ENCODE measurements at regions not wholly inside any gene's neighbourhood (a gene's known extent, or its start where the extent isn't known, plus 50 kb on each side); places are given as distances from the start of the nearest gene placed in this dataset.
"Not testable (repeated sequence)": the region's sequence is repeated elsewhere in the genome, so short reads cannot be mapped to it uniquely, and the experiment has no call there.

DNA sequence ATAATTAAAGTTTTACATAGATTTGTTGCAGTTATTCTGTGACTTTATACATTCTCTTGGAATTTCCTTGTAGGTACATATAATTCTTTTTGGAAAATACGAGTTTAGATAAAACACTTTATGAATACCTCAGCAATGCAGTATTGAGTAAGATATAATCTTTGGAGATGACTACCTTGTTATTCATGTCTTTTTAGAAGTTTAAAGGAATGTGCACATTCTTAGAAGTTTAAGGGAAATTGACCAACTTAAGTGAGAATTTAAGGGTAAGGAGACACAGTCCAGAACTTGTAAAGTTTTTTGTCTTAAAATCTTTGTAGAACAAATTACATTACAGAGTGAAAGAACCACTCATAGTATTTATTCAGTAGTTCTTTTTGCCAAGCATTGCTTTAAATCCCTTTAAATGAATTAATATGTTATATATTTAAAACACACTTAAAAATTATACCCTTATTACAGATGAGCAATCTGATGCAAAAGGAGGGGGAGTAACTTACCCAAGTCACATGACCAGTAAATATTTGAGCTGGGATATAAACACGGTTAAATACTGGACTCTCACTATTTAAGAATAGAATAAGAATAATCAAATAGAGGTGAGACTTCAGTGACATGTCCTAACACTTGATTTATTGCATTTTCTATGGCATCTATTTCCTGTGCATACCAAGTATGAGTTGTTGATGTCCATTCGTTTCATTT lies 139.5 kb upstream of the FERD3L start:
- DNase-seq (ENCODE audit: insufficient read length, low spot score) (no peak), FAIRE-seq (no peak)
- TF ChIP-seq, protein P1, sequence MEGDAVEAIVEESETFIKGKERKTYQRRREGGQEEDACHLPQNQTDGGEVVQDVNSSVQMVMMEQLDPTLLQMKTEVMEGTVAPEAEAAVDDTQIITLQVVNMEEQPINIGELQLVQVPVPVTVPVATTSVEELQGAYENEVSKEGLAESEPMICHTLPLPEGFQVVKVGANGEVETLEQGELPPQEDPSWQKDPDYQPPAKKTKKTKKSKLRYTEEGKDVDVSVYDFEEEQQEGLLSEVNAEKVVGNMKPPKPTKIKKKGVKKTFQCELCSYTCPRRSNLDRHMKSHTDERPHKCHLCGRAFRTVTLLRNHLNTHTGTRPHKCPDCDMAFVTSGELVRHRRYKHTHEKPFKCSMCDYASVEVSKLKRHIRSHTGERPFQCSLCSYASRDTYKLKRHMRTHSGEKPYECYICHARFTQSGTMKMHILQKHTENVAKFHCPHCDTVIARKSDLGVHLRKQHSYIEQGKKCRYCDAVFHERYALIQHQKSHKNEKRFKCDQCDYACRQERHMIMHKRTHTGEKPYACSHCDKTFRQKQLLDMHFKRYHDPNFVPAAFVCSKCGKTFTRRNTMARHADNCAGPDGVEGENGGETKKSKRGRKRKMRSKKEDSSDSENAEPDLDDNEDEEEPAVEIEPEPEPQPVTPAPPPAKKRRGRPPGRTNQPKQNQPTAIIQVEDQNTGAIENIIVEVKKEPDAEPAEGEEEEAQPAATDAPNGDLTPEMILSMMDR (IDR thresholded peaks at IDR 0.05; ENCODE audit: insufficient read depth, missing control alignments): no peak

DNA sequence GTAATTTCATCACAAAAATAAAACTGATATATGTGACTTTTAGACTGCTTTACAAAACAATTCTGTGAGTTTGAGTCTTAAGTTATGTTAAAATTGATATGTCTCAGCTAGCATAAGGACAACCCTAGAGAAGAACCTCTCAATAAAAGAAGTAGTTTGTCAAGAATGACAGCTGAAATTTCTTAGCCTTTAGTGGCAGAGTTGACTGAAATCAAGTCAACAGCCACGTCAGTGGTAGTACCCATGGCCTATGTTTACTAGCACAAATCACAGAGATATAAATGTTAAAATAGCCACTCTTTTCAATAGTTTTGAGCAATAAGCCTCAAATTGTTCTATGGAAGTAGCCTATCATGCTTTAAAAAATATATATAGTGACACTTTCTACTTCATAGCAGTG lies 138.9 kb upstream of the FERD3L start:
- FAIRE-seq (no peak), DNase-seq (ENCODE audit: insufficient read length, low spot score) (no peak)
- TF ChIP-seq, protein P1 (IDR thresholded peaks at IDR 0.05; ENCODE audit: insufficient read depth, missing control alignments): no peak

- DNase-seq (ENCODE audit: insufficient read length, low spot score): no peak
- FAIRE-seq: no peak
- TF ChIP-seq, protein P1 (IDR thresholded peaks at IDR 0.05; ENCODE audit: insufficient read depth, missing control alignments): no peak
Observed at GRCh38 chr7:19275000-19275399, 129.8 kb upstream of the FERD3L start.

GRCh38 chr7:19272329-19272728 lies 127.1 kb upstream of the FERD3L start:
- not testable (repeated sequence) for FAIRE-seq; DNase-seq (ENCODE audit: insufficient read length, low spot score)

- DNase-seq (ENCODE audit: insufficient read length, low spot score): no peak
- TF ChIP-seq, protein P1 (IDR thresholded peaks at IDR 0.05; ENCODE audit: insufficient read depth, missing control alignments): no peak
- FAIRE-seq: no peak
Observed at GRCh38 chr7:19269301-19269700, 124.1 kb upstream of the FERD3L start.

DNA sequence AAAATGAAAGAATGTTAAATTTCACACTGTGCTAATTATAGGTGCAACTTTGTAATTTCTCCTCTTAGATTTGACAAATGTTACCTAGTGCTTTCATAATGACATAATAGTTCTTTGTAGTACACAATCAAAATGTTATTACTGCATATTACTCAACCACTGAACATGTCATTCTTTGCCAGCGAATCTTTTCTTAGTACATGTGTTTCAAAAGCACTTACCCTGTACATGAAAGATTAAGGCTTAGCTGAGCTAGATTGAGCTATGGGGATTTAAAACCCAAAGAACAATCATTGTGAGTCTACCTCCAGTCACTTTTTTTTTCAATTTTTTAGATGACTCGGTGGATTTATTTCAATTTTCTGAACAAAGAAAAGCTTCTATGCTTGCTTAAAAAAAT lies 123.5 kb upstream of the FERD3L start:
- FAIRE-seq: no peak
- no peak for DNase-seq (ENCODE audit: insufficient read length, low spot score)
- TF ChIP-seq, protein P1 (IDR thresholded peaks at IDR 0.05; ENCODE audit: insufficient read depth, missing control alignments): no peak

DNA sequence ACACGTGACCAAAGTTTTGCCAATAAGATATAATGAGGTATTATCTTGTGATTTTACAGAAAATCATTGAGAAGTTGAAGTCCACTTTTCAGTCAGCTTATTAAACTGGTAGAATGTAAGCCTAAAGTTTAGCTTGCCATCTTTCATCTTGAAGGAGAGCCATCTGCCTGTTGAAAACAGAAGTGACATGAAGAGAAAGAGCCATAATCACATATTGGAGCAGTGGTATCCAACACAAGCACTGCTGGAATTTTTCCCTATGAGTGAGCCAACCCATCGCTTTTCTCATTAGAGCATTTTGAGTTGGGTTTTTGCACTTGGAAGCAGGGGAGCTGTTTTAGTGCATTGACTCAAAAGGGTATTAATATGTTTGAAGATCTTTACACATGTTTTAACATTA lies 117.6 kb upstream of the FERD3L start:
- TF ChIP-seq, protein P1 (IDR thresholded peaks at IDR 0.05; ENCODE audit: insufficient read depth, missing control alignments): no peak
- FAIRE-seq: no peak
- no peak for DNase-seq (ENCODE audit: insufficient read length, low spot score)

- DNase-seq (ENCODE audit: insufficient read length, low spot score) (no peak), FAIRE-seq (no peak)
- TF ChIP-seq, protein P1 (IDR thresholded peaks at IDR 0.05; ENCODE audit: insufficient read depth, missing control alignments): no peak
Observed at GRCh38 chr7:19249281-19249680, 104.1 kb upstream of the FERD3L start.

Data from D721Med (cell line).